Stomach (tissue), 8 donors: ENCODE measurements at regions not wholly inside any gene's neighbourhood (a gene's known extent, or its start where the extent isn't known, plus 50 kb on each side); places are given as distances from the start of the nearest gene placed in this dataset.
A peak's percentile ranks its signal among the peaks of the same experiment; 100 is the strongest.

ENCODE experiments used
- DNase-seq, 2 donors: peaks; one replicate each; pipeline versions ENCODE4 v3.0.0 to v3.0.0-alpha.2; 2013 to 2019
- H3K27ac ChIP-seq, 5 donors: fragments of 200-600 bp in 4 of 5; sonication (generic) in 4 of 5; one replicate each; pipeline ENCODE4 v1.5.1; 2013 to 2019; ENCODE audit warnings: mild to moderate bottlenecking in 1 of 5, moderate library complexity in 1 of 5
- H3K27me3 ChIP-seq, 3 donors: fragments of 200-600 bp; sonication (generic); one replicate each; pipeline ENCODE4 v1.5.1; 2017 to 2019; ENCODE audit warnings: mixed run types in 1 of 3
- H3K36me3 ChIP-seq, 4 donors: fragments of 200-600 bp; sonication (generic); 1 replicate in 3 of 4; 2 replicates in 1 of 4; pipeline ENCODE4 v1.5.1; 2016 to 2019
- H3K4me1 ChIP-seq, 4 donors: fragments of 200-600 bp; sonication (generic); one replicate each; pipeline ENCODE4 v1.5.1; 2016 to 2019
- H3K4me3 ChIP-seq, 4 donors: fragments of 200-600 bp; sonication (generic) in 3 of 4; one replicate each; pipeline ENCODE4 v1.5.1; 2016 to 2019; ENCODE audit warnings: mild to moderate bottlenecking in 1 of 4
- H3K9me3 ChIP-seq, 4 donors: fragments of 200-600 bp; sonication (generic); one replicate each; pipeline ENCODE4 v1.5.1; 2016 to 2019
- CTCF ChIP-seq, 7 experiments: fragments of 450-650 bp in 4 of 7; fragments of 200-600 bp in 3 of 7; sonication (generic) in 3 of 7; IDR thresholded peaks; one replicate each; pipeline ENCODE4 v1.5.1; 2016 to 2019; ENCODE audit warnings: antibody characterized with exemption in 7 of 7, control low read depth in 2 of 7, mild to moderate bottlenecking in 1 of 7
- EP300 ChIP-seq: sonication (generic); formaldehyde crosslinking; IDR thresholded peaks from one replicate; pipeline ENCODE4 v1.6.1; 2017; ENCODE audit warnings: antibody characterized with exemption
- POLR2A ChIP-seq, 4 donors: fragments of 450-650 bp; IDR thresholded peaks; one replicate each; pipeline ENCODE4 v1.6.1; 2016; ENCODE audit warnings: antibody characterized with exemption in 4 of 4, control low read depth in 2 of 4, mild to moderate bottlenecking in 1 of 4, moderate library complexity in 1 of 4
- POLR2AphosphoS5 ChIP-seq, 3 donors: sonication (generic); formaldehyde crosslinking; IDR thresholded peaks; one replicate each; pipeline ENCODE4 v1.6.1; 2016; ENCODE audit warnings: antibody characterized with exemption in 3 of 3
- WGBS, 5 donors: extraction: QIAGEN DNeasy Blood & Tissue Kit in 3 of 5; methylation state at CpG; one replicate each; pipeline versions ENCODE4 v1.1.5 to v1.1.7; 2013 to 2018; 5-methylcytosine and 5-hydroxymethylcytosine counted together
- intact Hi-C: fragments of 100-400 bp; cut with DNase I; formaldehyde crosslinking; loops from one replicate; pipeline ENCODE4 v1.15.1; 2023; ENCODE audit warnings: low total_unique reads
- donor health status: healthy with polysubstance abuse.
- donor health status: Bipolar disorder and iron deficiency.
- donor health status: healthy.

- Histone ChIP-seq H3K36me3 (no peaks in the 10 kb centered on the region), H3K9me3 (no peaks in the 10 kb centered on the region), H3K27ac (no peak overlapping the region), H3K4me1 (peaks cover 0 to 8% (median 4%) of the 10 kb centered on the region in 4 donors), H3K27me3 (no peaks in the 10 kb centered on the region), H3K4me3 (no peak overlapping the region)
- TF ChIP-seq POLR2A (IDR thresholded peaks at IDR 0.05) (no peak), POLR2AphosphoS5 (IDR thresholded peaks at IDR 0.05) (no peak), EP300 (no peak), CTCF (IDR thresholded peaks at IDR 0.05) (no peak)
- intact Hi-C loops, result no loop called here
- no peak for DNase-seq
- 85 to 91% (median 88%) methylated on average over 6 of the region's 6 CpGs for WGBS, 5 donors
Measured at GRCh38 chr15:95663156-95664100, 667.1 kb upstream of the NR2F2 start.

- H3K4me1 ChIP-seq, result peaks cover 0 to 16% (median 5%) of the 10 kb centered on the region in 4 donors
- H3K36me3 ChIP-seq, result no peaks in the 10 kb centered on the region
- WGBS, 5 donors, result 50 to 72% (median 59%) methylated on average over 3 of the region's 3 CpGs
- TF ChIP-seq POLR2AphosphoS5 (IDR thresholded peaks at IDR 0.05), result no peak
- TF ChIP-seq EP300, result no peak
- no peak for TF ChIP-seq CTCF (IDR thresholded peaks at IDR 0.05)
- TF ChIP-seq POLR2A (IDR thresholded peaks at IDR 0.05), result no peak
- DNase-seq, result no peak
- H3K27me3 ChIP-seq, result no peaks in the 10 kb centered on the region
- no peak overlapping the region for H3K4me3 ChIP-seq
- intact Hi-C loops, result no loop called here
- H3K27ac ChIP-seq, result no peak overlapping the region
- no peaks in the 10 kb centered on the region for H3K9me3 ChIP-seq
Measured at GRCh38 chr15:95664450-95664849, 666.0 kb upstream of the NR2F2 start.

- TF ChIP-seq POLR2A (IDR thresholded peaks at IDR 0.05) (no peak), CTCF (IDR thresholded peaks at IDR 0.05) (no peak), POLR2AphosphoS5 (IDR thresholded peaks at IDR 0.05) (no peak), EP300 (no peak)
- Histone ChIP-seq H3K27me3 (no peaks in the 10 kb centered on the region), H3K27ac (peak overlapping the region in 2 of 5 donors; percentile 3 to 6), H3K4me3 (peak overlapping the region in 1 of 4 donors; percentile 12), H3K9me3 (no peaks in the 10 kb centered on the region), H3K4me1 (peaks cover 0 to 21% (median 5%) of the 10 kb centered on the region in 4 donors), H3K36me3 (no peaks in the 10 kb centered on the region)
- DNase-seq, result no peak
- WGBS, 5 donors, result 48 to 58% (median 54%) methylated on average over 10 of the region's 10 CpGs
- intact Hi-C loops, result no loop called here
Measured at GRCh38 chr15:95669146-95669922, 661.2 kb upstream of the NR2F2 start.

- TF ChIP-seq POLR2A (IDR thresholded peaks at IDR 0.05), result no peak
- no peak for TF ChIP-seq POLR2AphosphoS5 (IDR thresholded peaks at IDR 0.05)
- TF ChIP-seq EP300, result no peak
- TF ChIP-seq CTCF (IDR thresholded peaks at IDR 0.05), result no peak
- 89 to 97% (median 95%) methylated on average over 4 of the region's 4 CpGs for WGBS, 5 donors
- no peak for DNase-seq
- no peak overlapping the region for H3K27ac ChIP-seq
- peaks cover 0 to 9% (median 0%) of the 10 kb centered on the region in 4 donors for H3K4me1 ChIP-seq
- intact Hi-C loops, result no loop called here
- no peaks in the 10 kb centered on the region for H3K9me3 ChIP-seq
- no peak overlapping the region for H3K4me3 ChIP-seq
- no peaks in the 10 kb centered on the region for H3K27me3 ChIP-seq
- H3K36me3 ChIP-seq, result no peaks in the 10 kb centered on the region
Measured at GRCh38 chr15:95674031-95674430, 656.5 kb upstream of the NR2F2 start.
